Activated naive CD8-positive, alpha-beta T cell treated with anti-CD3 and anti-CD28 coated beads, Interleukin-2, amount 50 U/mL, for 24 hours (primary cell): ENCODE measurements at regions not wholly inside any gene's neighbourhood (a gene's known extent, or its start where the extent isn't known, plus 50 kb on each side); places are given as distances from the start of the nearest gene placed in this dataset.
A peak's percentile ranks its signal among the peaks of the same experiment; 100 is the strongest.

Experiments used
- ATAC-seq: fragments of 150-1000 bp; cut with Tn5 transposase; one replicate; pipeline ENCODE4 v1.10.0; 2021
- DNase-seq: peaks from one replicate; pipeline ENCODE4 v3.0.0; 2021
- H3K27ac Mint-ChIP-seq: one replicate; pipeline ENCODE4 v1.8.0; 2021; ENCODE audit warnings: mild to moderate bottlenecking, mixed read lengths
- H3K27me3 Mint-ChIP-seq: one replicate; pipeline ENCODE4 v1.8.0; 2021; ENCODE audit warnings: mixed read lengths
- H3K36me3 Mint-ChIP-seq: one replicate; pipeline ENCODE4 v1.8.0; 2021; ENCODE audit warnings: low read depth, mixed read lengths
- H3K4me1 Mint-ChIP-seq: one replicate; pipeline ENCODE4 v1.8.0; 2021; ENCODE audit warnings: mixed read lengths
- H3K4me3 Mint-ChIP-seq: one replicate; pipeline ENCODE4 v1.8.0; 2021; ENCODE audit warnings: mild to moderate bottlenecking, moderate library complexity, mixed read lengths
- H3K9me3 Mint-ChIP-seq: one replicate; pipeline ENCODE4 v1.8.0; 2021; ENCODE audit warnings: mixed read lengths

DNA sequence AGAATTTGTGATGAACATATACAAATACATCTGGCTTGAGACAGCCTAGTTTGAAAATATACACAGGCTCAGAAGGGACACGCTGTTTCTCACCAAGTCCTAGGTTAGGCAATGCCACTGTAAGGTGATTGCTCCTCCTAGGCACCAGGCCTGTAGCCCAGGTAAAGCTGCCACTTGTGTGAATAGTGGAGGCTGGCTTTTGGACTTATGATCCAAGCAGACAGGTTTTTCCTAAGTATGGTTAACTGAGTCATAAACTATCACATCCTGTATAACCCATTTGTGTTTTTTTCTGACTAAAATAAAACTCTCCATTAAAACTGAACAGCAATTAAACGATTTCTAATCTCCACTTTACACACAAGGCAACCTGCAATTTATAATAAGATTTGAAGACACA is 81.0 kb downstream of the SEMA4F start:
- Mint-ChIP-seq H3K9me3 (peaks cover 15% of the 10 kb centered on the region), H3K27ac (no peak overlapping the region), H3K4me1 (peaks cover 10% of the 10 kb centered on the region), H3K27me3 (peaks cover 21% of the 10 kb centered on the region), H3K4me3 (no peak overlapping the region), H3K36me3 (peaks cover 4% of the 10 kb centered on the region)
- DNase-seq: no peak
- ATAC-seq: peak; percentile 54

DNA sequence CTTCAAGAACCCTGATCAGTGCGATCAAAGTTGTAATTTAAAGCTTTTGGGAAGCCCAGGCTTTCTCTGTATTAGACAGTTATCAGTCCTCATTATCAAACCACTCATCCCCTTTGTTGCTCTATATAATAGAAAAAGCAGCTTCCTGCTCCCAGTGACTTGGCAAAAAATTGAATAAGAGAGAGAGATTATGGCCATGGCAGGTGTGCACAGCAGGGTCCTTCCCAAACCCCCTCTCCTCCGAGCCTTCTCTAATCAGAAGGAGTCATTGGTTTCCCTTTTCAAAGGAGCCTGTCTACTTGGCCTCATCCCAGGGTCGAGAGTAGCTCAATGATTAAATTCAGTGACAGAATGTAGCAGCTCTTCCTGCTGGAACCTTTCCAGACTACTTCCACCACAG is 81.5 kb downstream of the SEMA4F start:
- Mint-ChIP-seq H3K36me3 (peaks cover 4% of the 10 kb centered on the region), H3K27me3 (peaks cover 21% of the 10 kb centered on the region), H3K4me3 (no peak overlapping the region), H3K4me1 (peaks cover 10% of the 10 kb centered on the region), H3K27ac (peak overlapping the region; percentile 16), H3K9me3 (peaks cover 10% of the 10 kb centered on the region)
- ATAC-seq (no peak), DNase-seq (no peak)

DNA sequence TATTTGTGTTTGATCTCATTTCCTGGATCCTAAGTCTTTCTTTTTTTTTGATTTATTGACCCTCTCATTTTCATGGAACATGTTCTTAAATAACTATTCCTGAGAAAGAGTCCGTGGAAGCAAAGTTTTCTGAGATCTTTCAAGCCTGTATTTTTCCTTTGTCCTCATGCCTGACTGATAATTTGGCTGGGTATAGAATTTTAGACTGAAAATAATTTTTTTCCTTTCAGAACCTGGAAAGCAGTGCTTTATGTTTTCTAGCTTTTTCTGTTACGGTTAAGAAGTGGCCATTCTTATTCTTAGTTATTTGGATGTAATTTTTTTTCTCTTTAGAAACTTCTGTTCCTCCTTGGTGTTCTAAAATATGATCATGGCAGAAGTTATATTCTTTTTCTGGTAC is 82.5 kb downstream of the SEMA4F start:
- Mint-ChIP-seq H3K9me3 (peaks cover 10% of the 10 kb centered on the region), H3K4me3 (no peak overlapping the region)
- no peak for ATAC-seq

GRCh38 chr2:74738586-74738985 is 84.5 kb downstream of the SEMA4F start:
- Mint-ChIP-seq H3K27ac (no peak overlapping the region), H3K4me3 (no peak overlapping the region), H3K4me1 (peaks cover 10% of the 10 kb centered on the region), H3K9me3 (peaks cover 10% of the 10 kb centered on the region), H3K27me3 (peaks cover 12% of the 10 kb centered on the region), H3K36me3 (peaks cover 4% of the 10 kb centered on the region)
- ATAC-seq (no peak), DNase-seq (no peak)

More for the DNA sequence above, 82.5 kb downstream of the SEMA4F start:
- peaks cover 10% of the 10 kb centered on the region for H3K4me1 Mint-ChIP-seq
- peaks cover 17% of the 10 kb centered on the region for H3K27me3 Mint-ChIP-seq
- H3K27ac Mint-ChIP-seq: no peak overlapping the region
- DNase-seq: no peak
- H3K36me3 Mint-ChIP-seq: peaks cover 4% of the 10 kb centered on the region

DNA sequence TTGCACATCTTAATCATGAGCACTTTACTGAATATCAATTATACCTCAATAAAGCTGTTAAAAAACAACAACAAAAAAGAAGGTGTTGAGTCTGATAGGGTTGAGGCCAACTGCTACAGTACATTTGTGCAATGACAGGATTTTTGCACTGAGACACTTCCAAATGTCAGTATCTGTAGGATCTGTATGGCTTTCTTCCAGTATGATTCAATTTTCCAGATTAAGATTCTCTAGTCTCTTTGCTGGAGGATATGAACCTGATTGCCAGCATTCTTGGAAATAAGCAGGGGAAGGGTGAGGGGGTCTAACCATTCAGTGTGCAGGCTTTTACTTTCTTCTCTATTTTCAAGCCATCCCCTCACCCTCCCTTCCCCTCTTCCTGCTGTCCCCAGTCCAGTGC is 85.1 kb downstream of the SEMA4F start:
- peaks cover 10% of the 10 kb centered on the region for H3K4me1 Mint-ChIP-seq
- peaks cover 4% of the 10 kb centered on the region for H3K36me3 Mint-ChIP-seq
- peaks cover 12% of the 10 kb centered on the region for H3K27me3 Mint-ChIP-seq
- no peak overlapping the region for H3K27ac Mint-ChIP-seq
- DNase-seq (no peak), ATAC-seq (no peak)
- H3K9me3 Mint-ChIP-seq: peaks cover 10% of the 10 kb centered on the region
- H3K4me3 Mint-ChIP-seq: no peak overlapping the region

DNA sequence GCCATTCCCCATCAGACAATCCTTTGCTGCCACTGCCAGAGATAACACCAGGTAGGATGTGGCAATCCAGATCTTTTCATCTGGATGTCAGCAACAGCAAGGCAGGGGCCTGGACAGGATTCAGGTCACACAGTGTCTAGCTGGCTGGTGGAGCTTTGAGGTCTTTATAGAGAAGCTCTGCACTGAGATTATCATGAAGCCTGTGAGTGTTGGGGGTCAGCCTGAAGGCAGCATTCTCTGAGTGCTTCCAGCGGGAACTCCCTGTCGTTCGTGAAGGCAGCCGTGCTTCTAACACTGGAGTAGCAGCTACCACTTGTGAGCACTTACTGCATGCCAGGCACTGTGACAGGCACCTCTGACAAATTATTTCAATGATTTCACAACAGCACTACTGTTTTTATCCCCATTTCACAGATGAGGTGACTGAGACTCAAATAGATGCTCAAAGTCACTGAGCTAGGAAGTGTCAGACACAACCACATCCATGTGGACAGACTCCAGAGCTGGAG is 85.7 kb downstream of the SEMA4F start:
- Mint-ChIP-seq H3K4me3 (no peak overlapping the region), H3K27ac (no peak overlapping the region), H3K27me3 (peaks cover 12% of the 10 kb centered on the region), H3K36me3 (peaks cover 4% of the 10 kb centered on the region), H3K9me3 (peaks cover 10% of the 10 kb centered on the region), H3K4me1 (peaks cover 10% of the 10 kb centered on the region)
- DNase-seq: no peak
- ATAC-seq: no peak

DNA sequence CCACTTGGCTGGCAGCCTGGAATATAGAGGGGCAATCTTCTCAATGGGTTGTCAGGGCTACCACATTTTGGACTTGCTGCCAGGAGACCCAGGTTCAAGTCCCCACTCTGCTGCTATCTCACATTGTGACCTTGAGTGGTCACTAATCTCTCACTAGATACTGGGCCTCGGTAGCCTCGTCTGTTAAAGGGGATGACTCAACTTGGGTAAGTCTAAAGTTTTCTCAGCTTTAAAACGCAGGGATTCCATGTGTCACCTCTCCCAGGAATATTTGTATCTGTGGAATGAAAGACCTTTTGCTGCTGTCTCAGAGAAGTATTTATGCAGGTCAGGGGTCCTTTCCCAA is 86.3 kb downstream of the SEMA4F start:
- DNase-seq: no peak

GRCh38 chr2:74740741-74741431 is 86.8 kb downstream of the SEMA4F start:
- no peak overlapping the region for H3K4me3 Mint-ChIP-seq
- ATAC-seq: no peak
- no peak for DNase-seq

More for the DNA sequence above, 86.3 kb downstream of the SEMA4F start:
- Mint-ChIP-seq H3K36me3 (peaks cover 4% of the 10 kb centered on the region), H3K27ac (no peak overlapping the region), H3K9me3 (peaks cover 10% of the 10 kb centered on the region), H3K4me1 (peaks cover 6% of the 10 kb centered on the region), H3K27me3 (peaks cover 9% of the 10 kb centered on the region), H3K4me3 (no peak overlapping the region)
- no peak for ATAC-seq

GRCh38 chr2:74741629-74742028 is 87.6 kb downstream of the SEMA4F start:
- H3K4me1 Mint-ChIP-seq: no peaks in the 10 kb centered on the region
- no peak for DNase-seq
- H3K27me3 Mint-ChIP-seq: peaks cover 4% of the 10 kb centered on the region
- peaks cover 6% of the 10 kb centered on the region for H3K9me3 Mint-ChIP-seq
- H3K4me3 Mint-ChIP-seq: no peak overlapping the region
- no peak for ATAC-seq
- no peak overlapping the region for H3K27ac Mint-ChIP-seq
- H3K36me3 Mint-ChIP-seq: peaks cover 4% of the 10 kb centered on the region

More at GRCh38 chr2:74740741-74741431, 86.8 kb downstream of the SEMA4F start:
- H3K27me3 Mint-ChIP-seq: peaks cover 6% of the 10 kb centered on the region
- H3K27ac Mint-ChIP-seq: no peak overlapping the region
- H3K4me1 Mint-ChIP-seq: peaks cover 1% of the 10 kb centered on the region
- H3K36me3 Mint-ChIP-seq: peaks cover 4% of the 10 kb centered on the region
- H3K9me3 Mint-ChIP-seq: peaks cover 10% of the 10 kb centered on the region

- peaks cover under 1% of the 10 kb centered on the region for H3K27me3 Mint-ChIP-seq
- no peaks in the 10 kb centered on the region for H3K36me3 Mint-ChIP-seq
- no peak overlapping the region for H3K27ac Mint-ChIP-seq
- no peaks in the 10 kb centered on the region for H3K4me1 Mint-ChIP-seq
- H3K9me3 Mint-ChIP-seq: no peaks in the 10 kb centered on the region
- no peak overlapping the region for H3K4me3 Mint-ChIP-seq
- DNase-seq: no peak
- ATAC-seq: no peak
Observed at GRCh38 chr2:74742471-74742870, 88.4 kb downstream of the SEMA4F start.

GRCh38 chr2:74743039-74743438 is 89.0 kb downstream of the SEMA4F start:
- Mint-ChIP-seq H3K9me3 (no peaks in the 10 kb centered on the region), H3K4me3 (no peak overlapping the region), H3K27me3 (no peaks in the 10 kb centered on the region), H3K27ac (no peak overlapping the region), H3K4me1 (no peaks in the 10 kb centered on the region), H3K36me3 (no peaks in the 10 kb centered on the region)
- DNase-seq (no peak), ATAC-seq (no peak)

- H3K27ac Mint-ChIP-seq: no peak overlapping the region
- DNase-seq (no peak), ATAC-seq (no peak)
- no peaks in the 10 kb centered on the region for H3K9me3 Mint-ChIP-seq
- H3K4me3 Mint-ChIP-seq: no peak overlapping the region
- H3K4me1 Mint-ChIP-seq: no peaks in the 10 kb centered on the region
- H3K36me3 Mint-ChIP-seq: no peaks in the 10 kb centered on the region
- H3K27me3 Mint-ChIP-seq: no peaks in the 10 kb centered on the region
Observed at GRCh38 chr2:74743778-74744177, 89.7 kb downstream of the SEMA4F start.

GRCh38 chr2:74744731-74745515 is 89.0 kb upstream of the HK2 start:
- Mint-ChIP-seq H3K4me3 (no peak overlapping the region), H3K27ac (no peak overlapping the region)
- ATAC-seq: no peak

GRCh38 chr2:74745766-74746165 is 88.2 kb upstream of the HK2 start:
- H3K4me1 Mint-ChIP-seq: no peaks in the 10 kb centered on the region
- no peak overlapping the region for H3K27ac Mint-ChIP-seq
- H3K4me3 Mint-ChIP-seq: no peak overlapping the region
- DNase-seq: no peak
- ATAC-seq: no peak
- H3K9me3 Mint-ChIP-seq: no peaks in the 10 kb centered on the region
- no peaks in the 10 kb centered on the region for H3K36me3 Mint-ChIP-seq
- H3K27me3 Mint-ChIP-seq: no peaks in the 10 kb centered on the region

More at GRCh38 chr2:74744731-74745515, 89.0 kb upstream of the HK2 start:
- no peaks in the 10 kb centered on the region for H3K27me3 Mint-ChIP-seq
- no peaks in the 10 kb centered on the region for H3K4me1 Mint-ChIP-seq
- H3K9me3 Mint-ChIP-seq: no peaks in the 10 kb centered on the region
- no peak for DNase-seq
- H3K36me3 Mint-ChIP-seq: no peaks in the 10 kb centered on the region

- no peak for DNase-seq
- ATAC-seq: no peak
- Mint-ChIP-seq H3K36me3 (no peaks in the 10 kb centered on the region), H3K9me3 (no peaks in the 10 kb centered on the region), H3K4me3 (no peak overlapping the region), H3K27me3 (no peaks in the 10 kb centered on the region), H3K4me1 (no peaks in the 10 kb centered on the region), H3K27ac (no peak overlapping the region)
Observed at GRCh38 chr2:74746480-74746879, 87.4 kb upstream of the HK2 start.
